ENCODE measurements at regions not wholly inside any gene's neighbourhood (a gene's known extent, or its start where the extent isn't known, plus 50 kb on each side); places are given as distances from the start of the nearest gene placed in this dataset.

DNA sequence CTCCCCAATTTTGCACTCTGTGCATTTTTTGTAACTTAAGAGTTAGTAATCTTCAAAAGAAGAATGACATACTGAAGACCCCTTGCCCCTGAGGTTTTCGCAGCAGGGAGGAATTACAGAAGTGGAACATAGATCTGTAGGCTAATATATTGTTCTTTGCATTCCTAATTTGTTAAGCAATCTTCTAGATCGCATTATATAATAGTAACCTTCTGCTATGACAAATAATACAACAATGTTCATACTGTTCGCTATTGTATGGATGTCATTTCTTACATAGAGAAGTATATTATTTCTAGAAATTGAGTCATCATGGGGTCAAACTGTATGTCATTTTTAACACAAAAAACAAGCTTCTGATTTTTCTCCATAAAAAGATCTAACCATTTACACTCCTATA lies 95.8 kb upstream of the TGFBR2 start:
- TF ChIP-seq, protein P1, sequence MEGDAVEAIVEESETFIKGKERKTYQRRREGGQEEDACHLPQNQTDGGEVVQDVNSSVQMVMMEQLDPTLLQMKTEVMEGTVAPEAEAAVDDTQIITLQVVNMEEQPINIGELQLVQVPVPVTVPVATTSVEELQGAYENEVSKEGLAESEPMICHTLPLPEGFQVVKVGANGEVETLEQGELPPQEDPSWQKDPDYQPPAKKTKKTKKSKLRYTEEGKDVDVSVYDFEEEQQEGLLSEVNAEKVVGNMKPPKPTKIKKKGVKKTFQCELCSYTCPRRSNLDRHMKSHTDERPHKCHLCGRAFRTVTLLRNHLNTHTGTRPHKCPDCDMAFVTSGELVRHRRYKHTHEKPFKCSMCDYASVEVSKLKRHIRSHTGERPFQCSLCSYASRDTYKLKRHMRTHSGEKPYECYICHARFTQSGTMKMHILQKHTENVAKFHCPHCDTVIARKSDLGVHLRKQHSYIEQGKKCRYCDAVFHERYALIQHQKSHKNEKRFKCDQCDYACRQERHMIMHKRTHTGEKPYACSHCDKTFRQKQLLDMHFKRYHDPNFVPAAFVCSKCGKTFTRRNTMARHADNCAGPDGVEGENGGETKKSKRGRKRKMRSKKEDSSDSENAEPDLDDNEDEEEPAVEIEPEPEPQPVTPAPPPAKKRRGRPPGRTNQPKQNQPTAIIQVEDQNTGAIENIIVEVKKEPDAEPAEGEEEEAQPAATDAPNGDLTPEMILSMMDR (conservative IDR thresholded peaks at IDR 0.05 in 1 of 2, IDR thresholded peaks at IDR 0.05 in 1 of 2; ENCODE audit: low read depth in 1 of 2, low read length in 2 of 2) = no peak
- no peak for TF ChIP-seq EZH2 (IDR thresholded peaks at IDR 0.05; ENCODE audit: low read length, missing control alignments)

Data from fibroblast of lung (primary cell).